ELR (cell line): ENCODE measurements at regions not wholly inside any gene's neighbourhood (a gene's known extent, or its start where the extent isn't known, plus 50 kb on each side); places are given as distances from the start of the nearest gene placed in this dataset.
"Not testable (repeated sequence)": the region's sequence is repeated elsewhere in the genome, so short reads cannot be mapped to it uniquely, and the experiment has no call there.

ENCODE experiments used
- DNase-seq: peaks from one replicate; pipeline ENCODE4 v3.0.0-alpha.2; 2015; ENCODE audit warnings: low read depth

GRCh38 chr4:176571206-176571605 lies 221.5 kb downstream of the VEGFC start:
- DNase-seq: no peak

GRCh38 chr4:176575141-176575730 lies 217.5 kb downstream of the VEGFC start:
- DNase-seq: no peak

GRCh38 chr4:176579226-176579625 lies 213.5 kb downstream of the VEGFC start:
- no peak for DNase-seq

- DNase-seq: no peak
Measured at GRCh38 chr4:176583278-176583677, 209.4 kb downstream of the VEGFC start.

- peak; percentile 61 for DNase-seq
Measured at GRCh38 chr4:176584031-176584606, 208.6 kb downstream of the VEGFC start.

GRCh38 chr4:176587920-176588319 lies 204.8 kb downstream of the VEGFC start:
- DNase-seq: no peak

GRCh38 chr4:176588436-176588835 lies 204.3 kb downstream of the VEGFC start:
- DNase-seq: no peak

- no peak for DNase-seq
Measured at GRCh38 chr4:176592976-176593670, 199.6 kb downstream of the VEGFC start.

GRCh38 chr4:176593943-176594342 lies 198.8 kb downstream of the VEGFC start:
- no peak for DNase-seq

- no peak for DNase-seq
Measured at GRCh38 chr4:176595257-176595656, 197.5 kb downstream of the VEGFC start.

GRCh38 chr4:176601124-176601523 lies 191.6 kb downstream of the VEGFC start:
- DNase-seq: peak; percentile 62

GRCh38 chr4:176607807-176608206 lies 184.9 kb downstream of the VEGFC start:
- no peak for DNase-seq

- no peak for DNase-seq
Measured at GRCh38 chr4:176608346-176608745, 184.4 kb downstream of the VEGFC start.

- no peak for DNase-seq
Measured at GRCh38 chr4:176610594-176610993, 182.1 kb downstream of the VEGFC start.

- no peak for DNase-seq
Measured at GRCh38 chr4:176611381-176611780, 181.3 kb downstream of the VEGFC start.

GRCh38 chr4:176611951-176612350 lies 180.8 kb downstream of the VEGFC start:
- DNase-seq: no peak

GRCh38 chr4:176614793-176615192 lies 177.9 kb downstream of the VEGFC start:
- no peak for DNase-seq

- no peak for DNase-seq
Measured at GRCh38 chr4:176616151-176616550, 176.6 kb downstream of the VEGFC start.

GRCh38 chr4:176618138-176618537 lies 174.6 kb downstream of the VEGFC start:
- DNase-seq: no peak

- DNase-seq: no peak
Measured at GRCh38 chr4:176619430-176619829, 173.3 kb downstream of the VEGFC start.

GRCh38 chr4:176622251-176622948 lies 170.3 kb downstream of the VEGFC start:
- DNase-seq: no peak

- not testable (repeated sequence) for DNase-seq
Measured at GRCh38 chr4:176624983-176625610, 167.6 kb downstream of the VEGFC start.
